ENCODE measurements at regions not wholly inside any gene's neighbourhood (a gene's known extent, or its start where the extent isn't known, plus 50 kb on each side); places are given as distances from the start of the nearest gene placed in this dataset.

GRCh38 chr5:4001758-4002533, 406.3 kb downstream of the IRX1 start:
- POLR2A ChIA-PET, result no interaction called here
- CTCF ChIA-PET, result no interaction called here
- no peak for TF ChIP-seq LEF1 (IDR thresholded peaks at IDR 0.05; ENCODE audit: borderline replicate concordance)
- no peak for TF ChIP-seq HDGF (IDR thresholded peaks at IDR 0.05; ENCODE audit: borderline replicate concordance)
- TF ChIP-seq ZNF384 (IDR thresholded peaks at IDR 0.05), result no peak
- TF ChIP-seq FOXM1 (IDR thresholded peaks at IDR 0.05; ENCODE audit: borderline replicate concordance), result no peak
- no peak for DNase-seq (ENCODE audit: extremely low spot score)

- no peak for DNase-seq (ENCODE audit: extremely low spot score)
- ChIA-PET CTCF (no interaction called here), POLR2A (no interaction called here)
- TF ChIP-seq ELF4 (IDR thresholded peaks at IDR 0.05), result no peak
- TF ChIP-seq ARNT (IDR thresholded peaks at IDR 0.05), result no peak
- no peak for TF ChIP-seq SP1 (IDR thresholded peaks at IDR 0.05)
- no peak for TF ChIP-seq TARDBP (IDR thresholded peaks at IDR 0.05)
- TF ChIP-seq HDGF (IDR thresholded peaks at IDR 0.05; ENCODE audit: borderline replicate concordance), result no peak
- no peak for TF ChIP-seq CTBP1 (IDR thresholded peaks at IDR 0.05; ENCODE audit: borderline replicate concordance)
- TF ChIP-seq FOXK2 (IDR thresholded peaks at IDR 0.05), result no peak
- no peak for TF ChIP-seq L3MBTL2 (conservative IDR thresholded peaks at IDR 0.05)
- TF ChIP-seq ZNF384 (IDR thresholded peaks at IDR 0.05), result no peak
- TF ChIP-seq FOXA1 (IDR thresholded peaks at IDR 0.05), result no peak
- no peak for TF ChIP-seq LEF1 (IDR thresholded peaks at IDR 0.05; ENCODE audit: borderline replicate concordance)
- no peak for TF ChIP-seq BHLHE40 (IDR thresholded peaks at IDR 0.05; ENCODE audit: borderline replicate concordance)
- TF ChIP-seq SUZ12 (IDR thresholded peaks at IDR 0.05), result no peak
Measured at GRCh38 chr5:4005335-4005734, 409.7 kb downstream of the IRX1 start.

GRCh38 chr5:4007001-4007400, 411.4 kb downstream of the IRX1 start:
- ChIA-PET CTCF (no interaction called here), POLR2A (no interaction called here)
- TF ChIP-seq HDGF (IDR thresholded peaks at IDR 0.05; ENCODE audit: borderline replicate concordance) (no peak), BHLHE40 (IDR thresholded peaks at IDR 0.05; ENCODE audit: borderline replicate concordance) (no peak)
- no peak for DNase-seq (ENCODE audit: extremely low spot score)

GRCh38 chr5:4011943-4012342, 416.3 kb downstream of the IRX1 start:
- TF ChIP-seq TARDBP (IDR thresholded peaks at IDR 0.05) (no peak), ZNF384 (IDR thresholded peaks at IDR 0.05) (no peak), FOXK2 (IDR thresholded peaks at IDR 0.05) (no peak), SUZ12 (IDR thresholded peaks at IDR 0.05) (no peak), CTBP1 (IDR thresholded peaks at IDR 0.05; ENCODE audit: borderline replicate concordance) (no peak), FOXA1 (IDR thresholded peaks at IDR 0.05) (no peak), HDGF (IDR thresholded peaks at IDR 0.05; ENCODE audit: borderline replicate concordance) (no peak), FOXM1 (IDR thresholded peaks at IDR 0.05; ENCODE audit: borderline replicate concordance) (no peak), BHLHE40 (IDR thresholded peaks at IDR 0.05; ENCODE audit: borderline replicate concordance) (no peak)
- POLR2A ChIA-PET, result no interaction called here
- CTCF ChIA-PET, result no interaction called here
- no peak for DNase-seq (ENCODE audit: extremely low spot score)

GRCh38 chr5:4013106-4013898, 417.7 kb downstream of the IRX1 start:
- ChIA-PET POLR2A (no interaction called here), CTCF (no interaction called here)
- no peak for DNase-seq (ENCODE audit: extremely low spot score)
- no peak for TF ChIP-seq NFRKB (IDR thresholded peaks at IDR 0.05)
- no peak for TF ChIP-seq SP1 (IDR thresholded peaks at IDR 0.05)
- no peak for TF ChIP-seq LEF1 (IDR thresholded peaks at IDR 0.05; ENCODE audit: borderline replicate concordance)
- no peak for TF ChIP-seq FOXA1 (IDR thresholded peaks at IDR 0.05)
- TF ChIP-seq FOXK2 (IDR thresholded peaks at IDR 0.05), result no peak
- TF ChIP-seq ARNT (IDR thresholded peaks at IDR 0.05), result no peak
- no peak for TF ChIP-seq TARDBP (IDR thresholded peaks at IDR 0.05)
- TF ChIP-seq CTBP1 (IDR thresholded peaks at IDR 0.05; ENCODE audit: borderline replicate concordance), result no peak
- no peak for TF ChIP-seq ZNF384 (IDR thresholded peaks at IDR 0.05)
- TF ChIP-seq HDGF (IDR thresholded peaks at IDR 0.05; ENCODE audit: borderline replicate concordance), result no peak

- TF ChIP-seq LEF1 (IDR thresholded peaks at IDR 0.05; ENCODE audit: borderline replicate concordance) (no peak), TARDBP (IDR thresholded peaks at IDR 0.05) (no peak)
- POLR2A ChIA-PET, result no interaction called here
- CTCF ChIA-PET, result no interaction called here
Measured at GRCh38 chr5:4015709-4016108, 420.1 kb downstream of the IRX1 start.

GRCh38 chr5:4017076-4017803, 421.6 kb downstream of the IRX1 start:
- ChIA-PET CTCF (no interaction called here), POLR2A (no interaction called here)
- TF ChIP-seq HDGF (IDR thresholded peaks at IDR 0.05; ENCODE audit: borderline replicate concordance) (no peak), BHLHE40 (IDR thresholded peaks at IDR 0.05; ENCODE audit: borderline replicate concordance) (no peak), TARDBP (IDR thresholded peaks at IDR 0.05) (no peak), NFRKB (IDR thresholded peaks at IDR 0.05) (no peak), L3MBTL2 (conservative IDR thresholded peaks at IDR 0.05) (no peak), FOXA1 (IDR thresholded peaks at IDR 0.05) (no peak), PKNOX1 (IDR thresholded peaks at IDR 0.05) (no peak), SP1 (IDR thresholded peaks at IDR 0.05) (no peak), FOXK2 (IDR thresholded peaks at IDR 0.05) (no peak), SUZ12 (IDR thresholded peaks at IDR 0.05) (no peak)
- DNase-seq (ENCODE audit: extremely low spot score), result no peak

More at GRCh38 chr5:4015709-4016108, 420.1 kb downstream of the IRX1 start:
- no peak for DNase-seq (ENCODE audit: extremely low spot score)

Data from HEK293T (cell line).